NCI-H446 treated with DMSO at 0.1 percent for 48 hours (cell line): ENCODE measurements at regions not wholly inside any gene's neighbourhood (a gene's known extent, or its start where the extent isn't known, plus 50 kb on each side); places are given as distances from the start of the nearest gene placed in this dataset.
"Not testable (repeated sequence)": the region's sequence is repeated elsewhere in the genome, so short reads cannot be mapped to it uniquely, and the experiment has no call there.

ENCODE experiments used
- DNase-seq: peaks from one replicate; lab custom pipeline; 2025; lab: John Stamatoyannopoulos, UW

- no peak for DNase-seq
Observed at GRCh38 chr7:112678626-112679025, 111.6 kb downstream of the TMEM168 start.

DNA sequence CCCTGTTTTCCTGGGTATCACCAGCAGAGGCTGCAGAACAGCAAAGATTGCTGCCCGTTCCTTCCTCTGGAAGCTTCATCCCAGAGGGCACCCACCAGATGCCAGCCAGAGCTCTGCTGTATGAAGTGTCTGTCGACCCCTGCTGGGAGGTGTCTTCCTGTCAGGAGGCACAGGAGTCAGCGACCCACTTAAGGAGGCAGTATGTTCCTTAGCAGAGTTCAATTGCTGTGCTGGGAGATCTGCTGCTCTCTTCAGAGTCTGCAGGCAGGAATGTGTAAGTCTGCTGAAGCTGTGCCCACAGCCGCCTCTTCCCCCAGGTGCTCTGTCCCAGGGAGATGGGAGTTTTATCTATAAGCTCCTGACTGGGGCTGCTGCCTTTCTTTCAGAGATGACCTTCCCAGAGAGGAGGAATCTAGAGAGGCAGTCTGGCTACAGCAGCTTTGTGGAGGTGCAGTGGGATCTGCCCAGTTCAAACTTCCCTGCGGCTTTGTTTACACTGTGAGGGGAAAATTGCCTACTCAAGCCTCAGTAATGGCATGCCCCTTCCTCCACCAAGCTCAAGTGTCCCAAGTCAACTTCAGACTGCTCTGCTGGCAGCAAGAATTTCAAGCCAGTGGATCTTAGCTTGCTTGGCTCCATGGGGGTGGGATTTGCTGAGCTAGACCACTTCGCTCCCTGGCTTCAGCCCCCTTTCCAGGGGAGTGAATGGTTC, 100.6 kb downstream of the TMEM168 start:
- not testable (repeated sequence) for DNase-seq

- no peak for DNase-seq
Observed at GRCh38 chr7:112692333-112692732, 97.9 kb downstream of the TMEM168 start.

DNA sequence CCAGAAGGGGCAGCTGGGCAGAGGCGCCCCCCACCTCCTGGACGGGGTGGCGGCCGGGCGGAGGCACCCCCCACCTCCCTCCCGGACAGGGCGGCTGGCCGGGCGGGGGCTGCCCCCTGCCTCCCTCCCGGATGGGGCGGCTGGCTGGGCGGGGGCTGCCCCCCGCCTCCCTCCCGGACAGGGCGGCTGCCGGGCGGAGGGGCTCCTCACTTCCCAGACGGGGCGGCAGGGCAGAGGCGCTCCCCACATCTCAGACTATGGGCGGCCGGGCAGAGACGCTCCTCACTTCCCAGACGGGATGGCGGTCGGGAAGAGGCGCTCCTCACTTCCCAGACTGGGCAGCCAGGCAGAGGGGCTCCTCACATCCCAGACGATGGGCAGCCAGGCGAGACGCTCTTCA, 93.0 kb downstream of the TMEM168 start:
- not testable (repeated sequence) for DNase-seq

DNA sequence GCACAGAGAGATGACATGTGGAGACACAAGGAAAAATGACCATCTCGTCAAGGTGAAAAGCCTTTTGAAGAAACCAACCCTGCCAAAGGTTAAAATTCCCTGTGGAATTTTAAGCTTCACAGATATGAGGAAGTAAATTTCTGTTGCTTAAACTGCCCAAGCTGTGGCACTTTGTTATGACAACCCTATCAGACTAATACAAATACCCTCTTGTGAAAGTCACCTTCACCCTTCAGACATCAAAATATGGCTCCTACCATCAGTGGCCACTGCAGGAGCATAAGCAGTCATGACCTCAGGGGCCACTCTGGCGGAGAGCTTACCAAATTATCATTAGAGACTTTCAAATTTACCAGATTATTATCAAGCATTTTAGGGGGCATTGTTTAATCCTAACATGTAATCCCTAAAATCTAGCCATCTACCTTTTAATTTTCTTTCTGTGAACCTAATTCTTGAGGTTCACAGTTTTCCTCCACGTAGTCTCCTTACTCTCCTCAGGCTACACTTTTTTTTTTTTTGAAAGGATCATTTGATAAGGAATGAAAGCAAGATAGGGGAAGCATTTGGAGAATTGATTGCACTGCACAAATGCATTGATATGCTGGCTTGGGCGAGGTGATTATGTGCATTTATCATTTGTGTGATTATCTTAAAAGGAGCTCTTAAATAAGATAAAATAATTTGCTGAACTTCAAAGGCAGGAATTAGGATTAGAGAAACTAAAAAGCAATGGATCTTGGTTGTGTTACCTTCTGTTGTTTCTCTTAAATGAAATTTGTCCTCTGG, 90.3 kb downstream of the TMEM168 start:
- DNase-seq = no peak

GRCh38 chr7:112701456-112701855, 88.7 kb downstream of the TMEM168 start:
- no peak for DNase-seq

DNA sequence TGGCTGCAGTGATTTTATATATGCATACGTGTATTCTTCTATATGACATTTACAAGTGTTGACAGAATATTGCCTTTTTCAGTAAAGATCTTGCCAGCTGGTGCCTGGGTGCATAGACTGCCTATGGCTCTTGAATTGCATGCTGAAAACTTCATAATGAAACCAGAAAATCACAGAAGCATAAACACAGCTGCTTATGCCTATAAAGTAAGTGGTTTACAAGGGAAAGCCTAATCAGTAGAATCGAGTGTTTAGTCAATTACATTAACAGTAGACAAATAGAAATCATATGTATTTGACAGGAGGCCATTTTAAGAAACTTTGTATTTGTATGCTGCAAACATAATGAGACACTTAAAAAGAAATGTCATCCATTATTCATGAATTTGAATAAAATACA, 82.5 kb downstream of the TMEM168 start:
- DNase-seq = no peak

GRCh38 chr7:112708236-112708635, 82.0 kb downstream of the TMEM168 start:
- DNase-seq = no peak
